HS-27A (cell line): ENCODE measurements at regions not wholly inside any gene's neighbourhood (a gene's known extent, or its start where the extent isn't known, plus 50 kb on each side); places are given as distances from the start of the nearest gene placed in this dataset.

ENCODE experiments used
- DNase-seq: peaks from one replicate; pipeline ENCODE4 v3.0.0-alpha.2; 2012; ENCODE audit warnings: low read depth, missing footprints

DNA sequence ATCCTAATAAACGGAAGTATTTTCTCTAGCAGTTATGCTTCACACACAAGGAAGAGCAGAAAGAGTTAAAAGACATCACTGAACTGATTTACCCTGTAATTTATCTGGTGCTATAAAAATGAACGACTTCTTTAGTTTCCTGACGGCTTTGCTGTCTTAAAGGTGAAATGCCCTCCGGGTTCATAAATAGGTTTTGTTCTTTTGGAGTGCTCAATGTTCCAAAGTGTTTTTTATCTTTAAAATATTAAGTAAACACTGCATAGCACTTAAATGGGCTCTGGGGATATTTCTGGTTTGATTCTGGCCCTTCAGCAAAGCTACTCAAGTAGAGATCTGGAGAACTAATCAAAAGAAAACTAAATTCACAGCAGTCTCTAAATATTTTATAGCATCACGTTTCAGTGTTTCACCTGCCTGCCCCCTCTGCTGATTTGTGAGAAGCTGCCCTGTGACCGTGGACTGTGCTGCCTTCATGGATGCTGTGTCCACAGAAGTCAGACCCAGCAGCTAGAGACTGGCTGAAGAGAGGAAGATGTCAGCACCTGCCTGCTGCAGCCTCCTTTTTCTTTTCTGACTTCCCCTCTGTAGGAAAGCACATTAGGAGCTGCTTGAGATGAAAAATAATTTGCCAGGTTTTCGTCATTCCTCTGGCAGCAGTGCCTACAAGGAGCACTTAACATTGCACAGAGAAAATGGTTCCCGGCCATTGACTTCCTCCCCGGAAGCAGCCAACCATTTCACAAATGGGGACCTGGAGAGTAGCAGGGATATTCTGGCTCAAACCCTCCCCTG is 205.1 kb upstream of the FSCB start:
- no peak for DNase-seq

DNA sequence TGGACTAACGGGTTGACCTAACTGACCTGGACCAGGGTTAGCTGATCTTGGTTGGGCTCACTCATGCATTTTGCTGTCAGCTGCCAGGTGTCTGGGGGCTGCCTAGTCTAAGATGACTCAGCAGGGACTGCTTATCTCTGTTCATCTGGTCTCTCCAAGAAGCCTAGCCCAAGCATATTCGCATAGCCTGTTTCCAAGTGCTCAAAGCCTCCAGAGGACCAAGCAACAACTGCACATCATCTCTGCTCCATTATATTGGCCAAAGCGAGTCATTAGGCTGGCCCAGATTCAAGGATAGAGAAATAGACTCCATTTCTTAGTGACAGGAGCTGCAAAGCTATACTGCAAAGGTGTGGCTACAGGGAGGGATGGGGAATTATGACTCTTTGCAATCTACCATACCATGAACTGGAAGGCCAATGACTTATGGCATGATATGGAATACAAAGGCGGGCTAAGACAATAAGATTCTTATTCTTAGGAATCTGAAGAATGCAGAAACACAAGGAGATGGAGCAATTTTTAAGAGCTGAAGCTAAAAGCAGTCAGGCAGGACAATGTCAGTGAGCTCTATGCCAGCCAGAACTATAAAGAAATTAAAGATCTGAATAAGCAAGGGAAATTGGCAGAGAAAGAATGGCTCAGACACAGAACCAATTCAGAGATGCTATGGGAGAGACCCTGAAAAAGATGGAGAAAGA is 194.6 kb upstream of the FSCB start:
- no peak for DNase-seq

DNA sequence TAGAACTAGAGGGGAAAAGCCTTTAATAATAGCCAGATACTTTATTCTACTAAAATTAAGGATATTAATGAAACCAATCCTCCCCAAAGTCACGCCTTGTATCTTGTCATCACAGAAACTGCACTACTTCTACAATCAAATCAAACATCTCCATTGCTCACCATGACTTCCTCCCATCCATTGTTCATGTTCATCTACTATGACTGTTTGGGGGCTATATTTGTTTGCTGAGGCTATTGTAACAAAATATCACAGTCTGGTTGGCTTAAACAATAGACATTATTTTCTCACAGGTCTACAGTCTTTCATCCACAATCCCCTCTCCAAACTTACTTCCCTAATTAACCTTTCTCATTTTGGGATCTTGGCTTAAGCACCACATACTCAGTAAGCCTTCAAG is 193.6 kb upstream of the FSCB start:
- no peak for DNase-seq

DNA sequence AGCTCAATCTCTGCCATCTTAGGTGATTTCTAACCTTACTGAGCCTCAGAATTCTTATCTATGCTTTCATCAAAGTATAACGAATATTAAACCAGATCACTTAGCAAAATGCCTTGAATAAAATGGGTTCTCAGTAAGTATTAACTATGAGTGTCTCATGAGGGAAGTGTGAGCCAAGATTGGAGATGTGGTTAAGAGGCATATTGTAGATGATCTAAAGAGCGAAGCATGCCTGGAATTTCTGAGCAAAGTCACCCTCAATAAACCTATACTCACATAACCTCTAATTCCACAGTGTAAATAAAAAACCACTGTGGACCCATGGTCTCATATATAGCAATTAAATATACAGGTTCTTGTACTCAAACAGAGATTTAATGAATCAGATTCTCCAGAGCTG is 193.1 kb upstream of the FSCB start:
- peak; percentile 34 for DNase-seq

GRCh38 chr14:44699391-44699790 is 192.3 kb upstream of the FSCB start:
- DNase-seq: no peak

- DNase-seq: no peak
Measured at GRCh38 chr14:44669496-44669895, 162.4 kb upstream of the FSCB start.

GRCh38 chr14:44663136-44663535 is 156.1 kb upstream of the FSCB start:
- DNase-seq: no peak

GRCh38 chr14:44662250-44662891 is 155.3 kb upstream of the FSCB start:
- no peak for DNase-seq

- no peak for DNase-seq
Measured at GRCh38 chr14:44658389-44658696, 151.3 kb upstream of the FSCB start.

DNA sequence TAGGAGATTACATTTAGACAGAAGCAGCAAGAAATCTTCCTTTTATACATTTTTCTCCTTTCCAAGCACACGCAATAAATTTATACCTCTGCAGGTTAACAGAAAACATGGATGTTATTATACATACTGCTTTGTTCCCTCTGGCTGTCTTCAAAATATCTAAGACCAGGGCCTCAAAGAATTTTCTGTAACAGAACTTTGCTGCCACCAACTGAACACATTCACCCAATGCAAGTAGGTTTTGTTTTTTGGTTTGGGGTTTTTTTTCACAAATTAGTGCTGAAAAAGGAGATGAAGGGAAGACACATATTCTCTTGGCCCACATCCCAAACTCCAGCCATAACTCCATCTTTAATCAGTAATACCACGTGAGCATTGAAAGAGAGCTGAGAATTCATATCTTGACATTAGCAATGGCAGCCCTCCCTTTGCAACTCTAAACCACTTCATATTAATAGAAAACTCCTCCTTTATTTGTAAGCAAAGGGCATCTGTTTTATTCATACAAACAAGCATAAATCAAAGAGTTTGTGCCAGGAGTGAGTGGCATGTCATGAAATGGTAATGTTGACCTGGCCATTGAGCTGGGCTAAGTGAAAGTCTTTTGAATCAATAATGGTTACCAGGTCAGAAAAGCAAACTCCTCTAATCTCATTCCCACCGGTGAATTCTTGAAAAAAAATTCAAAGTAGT is 150.8 kb upstream of the FSCB start:
- DNase-seq: peak; percentile 2

- no peak for DNase-seq
Measured at GRCh38 chr14:44657203-44657602, 150.1 kb upstream of the FSCB start.

DNA sequence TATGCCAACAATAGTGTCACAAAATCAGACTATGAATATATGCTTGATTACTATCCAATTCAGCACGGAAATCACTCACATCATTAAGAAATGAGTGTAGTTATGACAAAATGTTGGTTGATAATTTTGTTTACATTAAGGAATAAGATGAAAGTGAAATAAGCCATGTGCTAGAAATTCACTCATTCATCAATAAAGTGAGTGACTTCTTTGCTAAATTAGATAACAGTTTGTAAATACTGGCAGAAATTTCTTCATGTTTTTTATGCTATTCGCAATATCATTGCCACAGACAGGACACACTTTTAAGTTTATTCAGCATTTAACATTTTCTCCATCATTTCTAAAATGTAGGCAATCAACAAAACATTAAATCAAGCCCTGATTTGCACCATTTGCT is 147.5 kb upstream of the FSCB start:
- no peak for DNase-seq

DNA sequence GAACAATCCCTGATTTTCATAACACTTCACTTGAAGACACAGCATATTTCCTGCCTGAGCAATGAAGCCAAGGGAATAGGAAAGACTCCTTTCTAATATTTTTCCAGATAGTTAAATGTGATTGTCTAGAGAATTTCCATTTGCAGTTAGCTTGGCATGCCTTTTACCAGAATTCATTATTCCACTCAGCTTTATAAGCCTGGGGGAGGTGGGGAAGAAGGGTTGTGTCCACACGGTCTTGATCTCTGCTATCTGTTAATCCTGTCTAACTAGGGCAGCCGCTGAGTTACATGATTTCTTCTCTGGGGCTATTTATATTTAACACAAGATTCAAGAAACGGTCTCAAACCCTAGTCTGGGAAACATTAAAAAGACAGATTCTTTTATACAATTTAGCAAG is 146.6 kb upstream of the FSCB start:
- DNase-seq: no peak

GRCh38 chr14:44652640-44653039 is 145.6 kb upstream of the FSCB start:
- no peak for DNase-seq

GRCh38 chr14:44649061-44649460 is 142.0 kb upstream of the FSCB start:
- no peak for DNase-seq

GRCh38 chr14:44640416-44640815 is 133.3 kb upstream of the FSCB start:
- DNase-seq: no peak

DNA sequence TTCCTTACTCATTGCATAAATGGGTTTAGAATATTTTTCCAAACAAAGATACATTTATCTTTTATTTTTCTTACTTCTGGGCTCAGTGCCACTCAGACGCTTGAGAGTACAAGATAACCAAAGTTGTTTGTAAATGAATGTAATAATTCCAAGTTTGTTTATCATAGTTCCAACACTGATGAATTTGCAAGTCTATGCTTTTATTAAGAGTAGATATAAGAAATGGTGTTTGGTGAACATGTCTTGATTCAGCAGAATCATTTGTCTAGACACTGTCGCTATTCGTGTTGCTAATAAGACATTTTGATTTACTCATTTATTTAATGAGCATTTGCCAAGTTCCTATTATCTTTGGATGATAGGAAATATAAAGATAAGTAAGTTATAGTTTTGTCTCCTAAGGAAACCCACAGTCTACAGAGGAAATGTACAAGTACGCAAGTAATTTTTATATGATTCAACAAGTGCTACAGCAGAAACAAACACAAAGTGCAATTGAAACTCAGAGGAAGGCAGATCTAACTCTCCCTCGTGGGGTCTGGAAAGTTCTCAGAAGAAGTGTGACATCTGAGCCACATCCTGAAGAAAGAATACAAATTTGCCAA is 132.8 kb upstream of the FSCB start:
- no peak for DNase-seq

DNA sequence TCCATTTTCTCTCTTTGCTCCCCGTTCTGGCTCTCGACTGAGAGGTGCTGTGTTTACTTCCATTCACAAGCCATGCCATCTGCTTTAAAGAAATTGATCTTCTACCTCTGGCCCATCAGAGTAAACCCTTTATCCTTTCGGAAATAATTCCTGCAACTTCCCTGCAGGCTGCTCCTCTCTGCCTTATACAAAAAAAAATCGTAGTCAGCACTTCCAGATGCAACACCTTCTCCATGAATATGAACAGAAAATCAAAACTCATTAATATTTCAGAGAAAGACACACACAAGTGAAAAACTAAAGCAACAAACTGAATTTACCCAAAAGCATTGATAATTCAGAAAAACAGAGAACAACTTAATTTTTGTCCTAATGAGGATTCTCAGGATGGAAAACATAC is 127.6 kb upstream of the FSCB start:
- no peak for DNase-seq

DNA sequence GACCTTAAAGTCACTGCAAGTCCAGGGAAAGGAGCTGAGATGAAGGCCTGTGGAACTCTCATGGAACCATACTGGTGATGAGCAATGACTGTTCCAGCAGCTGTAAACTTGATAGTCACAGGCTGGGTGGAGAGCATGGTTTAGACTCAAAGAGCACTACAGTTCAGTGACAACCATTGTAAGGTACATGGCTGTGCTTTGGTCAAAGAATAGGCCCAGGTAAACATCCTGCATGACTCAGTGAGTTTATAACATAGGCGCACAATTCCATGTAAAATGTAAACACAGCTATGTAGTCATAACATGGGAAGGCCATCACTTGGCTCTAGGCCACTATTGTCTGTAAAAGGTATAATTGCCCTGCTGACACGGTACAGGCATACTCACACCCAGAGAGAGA is 119.3 kb upstream of the FSCB start:
- DNase-seq: no peak

DNA sequence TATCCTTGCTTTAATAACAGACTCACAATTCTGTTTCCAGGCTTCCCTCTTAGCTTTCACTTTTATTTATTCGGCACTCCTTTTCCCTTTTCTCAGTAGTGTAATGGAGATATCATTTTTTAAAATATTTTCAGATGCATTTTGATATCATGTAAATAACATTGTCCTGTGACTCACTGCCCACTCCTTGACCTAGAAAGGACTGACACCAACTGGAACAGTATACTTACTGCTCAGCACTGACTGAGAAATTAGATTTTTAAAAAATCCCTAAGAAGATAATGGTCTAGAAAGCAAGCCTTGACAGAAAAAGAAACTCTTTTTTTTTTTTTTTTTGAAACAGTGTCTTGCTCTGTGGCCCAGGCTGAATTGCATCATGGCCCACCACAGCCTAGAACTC is 118.0 kb upstream of the FSCB start:
- DNase-seq: no peak

DNA sequence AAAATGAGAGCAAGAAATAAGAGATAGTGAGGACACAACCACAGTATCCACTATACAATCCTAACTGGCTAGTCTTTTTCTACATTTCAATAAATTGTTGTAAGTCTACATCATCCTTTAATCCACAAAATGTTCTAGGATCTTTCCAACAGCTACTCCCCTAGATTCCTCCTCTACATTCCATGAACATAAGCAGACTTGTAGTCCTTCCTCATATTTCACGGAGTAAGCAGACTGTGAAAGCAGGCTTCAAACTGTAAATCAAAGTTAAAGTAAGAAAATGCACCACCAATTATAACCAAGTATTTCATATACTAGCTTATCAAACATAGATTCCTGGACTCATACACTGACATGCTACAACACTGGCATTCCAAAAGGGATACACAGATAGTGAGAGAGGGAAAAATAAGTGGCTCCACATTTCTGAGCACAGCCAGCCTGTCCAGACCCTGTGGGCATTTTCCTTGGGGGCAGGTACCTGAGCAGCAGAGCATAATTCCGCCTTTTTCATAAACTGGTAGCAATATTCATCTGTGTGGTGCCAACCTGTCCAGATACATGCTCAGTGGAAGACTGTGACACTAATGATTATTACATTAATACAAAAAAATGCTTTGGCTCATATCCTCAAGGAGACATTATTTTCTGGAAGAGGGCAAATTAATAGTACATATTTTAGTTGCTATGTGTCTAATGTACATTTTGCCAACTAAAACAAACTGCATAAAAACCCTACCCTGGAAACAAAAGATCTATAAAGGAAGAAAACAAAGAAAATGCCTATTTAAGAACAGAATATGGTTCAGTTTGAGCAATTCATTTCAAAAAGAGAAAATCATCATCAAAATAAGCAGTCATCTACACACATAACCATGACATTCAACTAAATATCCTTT is 113.3 kb upstream of the FSCB start:
- DNase-seq: no peak
